Aorta (tissue), 5 donors: ENCODE measurements at regions not wholly inside any gene's neighbourhood (a gene's known extent, or its start where the extent isn't known, plus 50 kb on each side); places are given as distances from the start of the nearest gene placed in this dataset.
"Not testable (repeated sequence)": the region's sequence is repeated elsewhere in the genome, so short reads cannot be mapped to it uniquely, and the experiment has no call there.

ENCODE experiments used
- ATAC-seq: fragments of 200-7000 bp; cut with Tn5 transposase; one replicate; pipeline ENCODE4 v1.9.1; 2022; ENCODE audit warnings: moderate library complexity; ENCODE audit not compliant: low FRiP score
- DNase-seq, 2 donors: peaks; one replicate each; pipeline ENCODE4 v3.0.0-alpha.2; 2020
- H3K27ac ChIP-seq, 2 donors: one replicate each; pipeline ENCODE4 v1.5.1; 2013; ENCODE audit warnings: low read length in 2 of 2, mild to moderate bottlenecking in 2 of 2, moderate library complexity in 2 of 2, control low read depth in 1 of 2, inconsistent platforms in 1 of 2, low read depth in 1 of 2
- H3K27me3 ChIP-seq, 2 donors: one replicate each; pipeline ENCODE4 v1.6.1; 2013; ENCODE audit warnings: control low read depth in 1 of 2, low read length in 1 of 2, mild to moderate bottlenecking in 1 of 2, moderate library complexity in 1 of 2; ENCODE audit not compliant: insufficient read depth in 2 of 2, control insufficient read depth in 1 of 2
- H3K36me3 ChIP-seq, 2 donors: one replicate each; pipeline ENCODE4 v1.6.1; 2013; ENCODE audit warnings: control low read depth in 1 of 2, low read length in 1 of 2, mild to moderate bottlenecking in 1 of 2; ENCODE audit not compliant: insufficient read depth in 2 of 2, control insufficient read depth in 1 of 2
- H3K4me1 ChIP-seq, 2 donors: one replicate each; pipeline ENCODE4 v1.6.1; 2013; ENCODE audit warnings: low read length in 2 of 2, control low read depth in 1 of 2, mild to moderate bottlenecking in 1 of 2, moderate library complexity in 1 of 2; ENCODE audit not compliant: insufficient read depth in 2 of 2, control insufficient read depth in 1 of 2
- H3K4me3 ChIP-seq, 2 donors: one replicate each; pipeline ENCODE4 v1.5.1; 2013; ENCODE audit warnings: low read length in 2 of 2, control low read depth in 1 of 2, mild to moderate bottlenecking in 1 of 2
- H3K9me3 ChIP-seq: one replicate; pipeline ENCODE4 v1.6.1; 2013; ENCODE audit warnings: mild to moderate bottlenecking, low read length; ENCODE audit not compliant: control insufficient read depth
- WGBS, 2 donors: extraction: QIAGEN DNeasy Blood & Tissue Kit; methylation state at CpG; one replicate each; pipeline ENCODE4 v1.1.7; 2013; 5-methylcytosine and 5-hydroxymethylcytosine counted together
- intact Hi-C, 2 donors: fragments of 100-400 bp; cut with DNase I; formaldehyde crosslinking; loops; one replicate each; pipeline versions ENCODE4 v1.14.2 to v1.15.0; 2022
- donor health status: healthy with polysubstance abuse.
- donor health status: Bipolar disorder and iron deficiency.
- donor health status: DM: no; HTN: no; CAD: no.
- donor health status: DM: no; HTN: no; CAD: no.
- donor health status: DM: yes; HTN: yes; CAD: no.

DNA sequence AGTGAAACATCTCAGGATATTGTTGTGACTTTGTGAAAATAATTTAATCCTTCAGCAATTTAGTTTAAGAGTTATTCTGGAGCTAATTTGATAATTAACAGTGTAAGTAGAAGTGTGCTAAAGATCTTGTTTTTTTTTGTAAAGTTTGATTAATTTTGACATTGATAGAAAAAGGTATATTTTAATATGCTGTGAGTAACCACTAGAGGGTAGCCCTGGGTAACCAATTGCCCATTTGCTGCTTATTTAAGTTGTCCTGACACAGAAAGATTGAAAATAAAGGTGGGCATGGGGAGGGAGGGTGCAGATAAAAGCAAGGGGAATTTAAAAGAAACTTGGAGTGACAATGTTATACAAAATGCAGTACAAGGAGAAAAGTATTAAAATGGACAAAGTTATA is 1808.3 kb downstream of the KHDRBS2 start:
- H3K27me3 ChIP-seq, intact Hi-C loops, ATAC-seq, H3K9me3 ChIP-seq, H3K27ac ChIP-seq, H3K4me1 ChIP-seq, H3K36me3 ChIP-seq, H3K4me3 ChIP-seq, DNase-seq: not testable (repeated sequence)

DNA sequence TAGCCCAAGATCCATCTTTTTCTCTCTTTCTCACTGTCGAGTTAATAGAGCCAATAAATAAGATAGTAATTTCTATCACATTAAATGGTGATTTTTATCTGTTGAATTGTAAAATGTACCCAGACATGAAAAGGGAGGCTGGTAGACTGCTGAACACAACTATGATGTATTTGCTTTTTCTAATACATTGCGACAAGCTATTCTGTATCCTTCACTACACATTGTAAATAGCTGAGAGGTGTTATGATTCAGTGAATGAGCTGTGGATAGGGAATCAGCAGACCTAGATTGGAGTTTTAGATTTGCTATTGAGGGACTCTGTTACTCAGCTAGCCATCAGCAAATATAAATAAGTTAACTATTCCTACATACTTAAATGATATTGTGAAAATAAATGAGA is 1812.2 kb downstream of the KHDRBS2 start:
- intact Hi-C loops, H3K27ac ChIP-seq, H3K4me1 ChIP-seq, H3K9me3 ChIP-seq, ATAC-seq, H3K27me3 ChIP-seq, DNase-seq, H3K36me3 ChIP-seq, H3K4me3 ChIP-seq: not testable (repeated sequence)
- WGBS, 2 donors: 77 to 92% methylated on average over 2 of the region's 2 CpGs

DNA sequence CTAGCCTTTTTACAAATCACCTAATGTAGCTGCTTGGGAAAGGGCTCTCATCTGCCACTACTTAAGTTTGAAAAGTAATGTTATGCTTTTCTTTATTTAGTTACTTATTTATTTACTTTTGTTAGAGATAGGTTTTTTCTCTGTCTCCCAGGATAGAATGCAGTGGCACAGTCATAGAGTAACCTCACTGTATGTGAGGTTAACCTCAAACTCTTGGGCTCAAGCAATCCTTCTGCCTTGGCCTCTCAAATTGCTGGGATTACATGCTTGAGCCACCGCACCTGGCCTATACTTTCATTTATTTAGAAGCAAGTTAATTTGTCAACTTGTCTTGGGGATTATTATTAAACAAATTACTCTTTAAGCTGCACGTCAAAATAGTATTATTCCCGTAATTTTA is 1814.6 kb downstream of the KHDRBS2 start:
- DNase-seq, ATAC-seq, H3K36me3 ChIP-seq, H3K27ac ChIP-seq, intact Hi-C loops, H3K9me3 ChIP-seq, H3K27me3 ChIP-seq, H3K4me1 ChIP-seq, H3K4me3 ChIP-seq: not testable (repeated sequence)
- WGBS, 2 donors: 85 to 88% methylated on average over 3 of the region's 3 CpGs

DNA sequence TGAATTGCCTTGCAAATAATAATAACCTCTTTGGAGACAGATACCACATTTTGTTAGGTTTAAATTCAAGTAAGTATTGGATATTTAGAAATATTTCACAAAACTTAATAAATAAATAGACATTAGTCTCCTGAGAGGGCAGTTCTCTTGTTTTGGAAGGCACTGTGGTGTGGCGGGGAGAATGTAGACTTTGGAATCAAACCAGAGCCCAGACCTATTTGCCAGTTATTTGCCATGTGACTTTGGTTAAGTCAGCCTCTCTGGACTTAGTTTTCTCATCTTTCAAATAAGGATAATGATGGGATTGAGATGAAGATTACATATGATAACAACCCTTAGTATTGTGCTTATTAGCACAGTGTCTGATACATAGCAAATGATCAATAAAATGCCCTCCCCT is 1835.6 kb downstream of the KHDRBS2 start:
- not testable (repeated sequence) for ATAC-seq

DNA sequence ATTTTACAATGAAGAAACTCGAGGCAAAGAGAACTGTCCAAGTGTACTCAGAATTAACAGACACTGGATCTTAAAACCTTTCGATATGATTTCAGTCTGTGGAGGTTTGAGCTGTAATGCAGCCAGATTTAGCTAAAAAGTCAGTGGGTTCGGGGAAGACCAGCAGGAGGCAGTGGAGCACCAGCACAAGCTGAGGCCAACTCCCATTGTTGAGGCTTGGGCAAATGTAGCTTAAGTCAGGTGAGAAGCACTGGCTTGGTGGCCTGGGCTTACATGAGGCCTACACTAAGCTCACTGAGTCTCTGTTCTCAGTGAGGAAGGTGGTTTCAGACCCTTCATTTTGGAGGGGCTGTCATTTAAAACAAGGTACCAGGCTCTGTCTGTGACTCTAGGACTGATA is 1841.5 kb downstream of the KHDRBS2 start:
- H3K4me3 ChIP-seq, H3K27me3 ChIP-seq, H3K27ac ChIP-seq, H3K36me3 ChIP-seq, H3K4me1 ChIP-seq, DNase-seq, intact Hi-C loops, H3K9me3 ChIP-seq: not testable (repeated sequence)
- ATAC-seq: peak; percentile 26
- WGBS, 2 donors: 60 to 78% methylated on average over 2 of the region's 3 CpGs

More for the DNA sequence above, 1835.6 kb downstream of the KHDRBS2 start:
- H3K4me1 ChIP-seq, intact Hi-C loops, H3K27me3 ChIP-seq, H3K9me3 ChIP-seq, H3K4me3 ChIP-seq, H3K36me3 ChIP-seq, H3K27ac ChIP-seq, DNase-seq: not testable (repeated sequence)
- WGBS, 2 donors: 50 to 52% methylated on average over 1 of the region's 1 CpG

DNA sequence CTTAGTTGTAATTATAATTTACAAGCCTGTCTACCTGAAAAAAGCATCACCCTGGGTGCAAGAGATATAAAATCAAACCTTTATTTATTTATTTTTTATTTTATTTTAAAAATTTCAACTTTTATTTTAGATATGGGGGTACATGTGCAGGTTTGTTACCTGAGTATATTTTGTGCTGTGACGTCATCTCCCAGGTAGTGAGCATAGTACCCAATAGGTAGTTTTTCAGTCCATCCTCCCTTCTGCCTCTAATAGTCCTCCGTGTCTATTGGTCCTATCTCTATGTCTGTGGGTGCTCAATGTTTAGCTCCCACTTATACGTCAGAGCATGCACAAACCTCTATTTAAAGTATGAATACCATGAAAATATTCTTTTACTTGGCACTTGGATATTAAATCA is 1846.3 kb downstream of the KHDRBS2 start:
- H3K9me3 ChIP-seq, H3K36me3 ChIP-seq, DNase-seq, ATAC-seq, H3K27me3 ChIP-seq, H3K4me3 ChIP-seq, H3K27ac ChIP-seq, intact Hi-C loops, H3K4me1 ChIP-seq: not testable (repeated sequence)
- WGBS, 2 donors: 76 to 82% methylated on average over 3 of the region's 3 CpGs

DNA sequence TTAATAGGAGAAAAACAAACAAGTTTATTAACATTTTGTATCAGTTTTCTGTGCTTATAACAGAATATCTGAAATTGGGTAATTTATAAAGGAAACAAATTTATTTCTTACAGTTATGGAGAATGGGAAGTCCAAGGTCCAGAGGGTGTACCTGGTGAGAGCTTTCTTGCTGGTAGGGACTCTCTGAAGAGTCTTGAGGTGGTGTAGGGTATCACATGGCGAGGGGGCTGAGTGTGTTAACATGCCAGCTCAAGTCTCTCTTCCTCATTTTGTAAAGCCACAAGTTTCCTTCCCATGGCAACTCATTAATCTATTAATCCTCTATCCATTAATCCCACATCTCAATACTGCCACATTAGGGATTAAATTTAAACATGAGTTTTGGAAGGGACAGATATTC is 1863.3 kb downstream of the KHDRBS2 start:
- DNase-seq, intact Hi-C loops, H3K27ac ChIP-seq, H3K27me3 ChIP-seq, H3K4me3 ChIP-seq, H3K36me3 ChIP-seq, ATAC-seq, H3K9me3 ChIP-seq, H3K4me1 ChIP-seq: not testable (repeated sequence)
- WGBS, 2 donors: 64 to 100% methylated on average over 1 of the region's 1 CpG

DNA sequence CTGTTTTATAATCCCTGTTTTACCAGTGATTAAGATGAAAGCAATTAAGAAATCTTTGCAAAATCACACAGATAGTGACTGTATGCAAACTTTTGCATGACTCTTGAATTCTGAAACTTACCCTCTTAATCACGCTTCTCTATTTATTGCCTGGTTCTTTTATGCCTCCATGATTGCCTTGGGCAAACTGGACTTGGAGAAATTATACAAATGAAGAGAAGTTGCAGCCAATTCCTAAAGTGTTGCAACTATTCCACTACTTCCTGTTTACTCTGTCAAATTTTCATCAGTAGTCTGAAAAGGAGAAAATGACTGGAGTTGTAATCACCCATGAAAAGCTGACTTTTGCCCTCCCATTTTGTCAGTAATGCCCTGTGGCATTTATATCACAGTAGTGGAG is 1869.9 kb downstream of the KHDRBS2 start:
- H3K9me3 ChIP-seq, H3K36me3 ChIP-seq, H3K27ac ChIP-seq, DNase-seq, H3K27me3 ChIP-seq, H3K4me3 ChIP-seq, H3K4me1 ChIP-seq, intact Hi-C loops, ATAC-seq: not testable (repeated sequence)
- whole genome bisulfite sequencing, 2 donors: 55% methylated on average over 1 of the region's 1 CpG; no CpG with 5 or more reads in 1 of the 2 donors

DNA sequence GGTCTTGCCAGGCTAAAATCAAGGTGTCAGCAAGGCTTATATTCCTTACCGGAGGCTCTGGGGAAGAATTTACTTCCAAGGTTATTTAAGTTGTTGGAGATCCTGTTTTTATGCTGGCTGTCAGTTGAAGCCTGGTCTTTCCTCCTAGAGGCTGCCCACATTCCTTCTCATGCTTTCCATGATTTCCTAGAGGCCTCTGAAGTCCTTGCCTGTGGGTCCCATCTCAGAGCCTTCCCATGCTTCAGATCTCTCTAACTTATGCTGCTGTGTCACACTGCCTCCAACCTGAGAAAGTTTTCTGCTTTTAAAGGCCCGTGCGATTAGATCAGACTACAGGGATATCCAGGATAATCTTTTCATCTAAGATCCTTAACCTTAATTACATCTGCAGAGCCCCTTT is 1877.3 kb downstream of the KHDRBS2 start:
- H3K4me3 ChIP-seq, H3K27me3 ChIP-seq, H3K36me3 ChIP-seq, intact Hi-C loops, DNase-seq, ATAC-seq, H3K9me3 ChIP-seq, H3K27ac ChIP-seq, H3K4me1 ChIP-seq: not testable (repeated sequence)
- WGBS, 2 donors: 69 to 70% methylated on average over 1 of the region's 3 CpGs
